ENCODE measurements at regions not wholly inside any gene's neighbourhood (a gene's known extent, or its start where the extent isn't known, plus 50 kb on each side); places are given as distances from the start of the nearest gene placed in this dataset.

GRCh38 chr5:6090838-6091237 is 287.5 kb downstream of the MED10 start:
- no peak for TF ChIP-seq POLR2A (IDR thresholded peaks at IDR 0.05)
- no peak for TF ChIP-seq CTCF (IDR thresholded peaks at IDR 0.05)

Measured in thyroid gland (tissue), 4 donors.